RWPE2 (cell line): ENCODE measurements at regions not wholly inside any gene's neighbourhood (a gene's known extent, or its start where the extent isn't known, plus 50 kb on each side); places are given as distances from the start of the nearest gene placed in this dataset.

Experiments
- ATAC-seq: fragments of 200-7000 bp; cut with Tn5 transposase; 3 replicates; pipeline ENCODE4 v1.9.1; 2021; ENCODE audit warnings: low read depth
- DNase-seq: peaks from one replicate; pipeline ENCODE4 v3.0.0-alpha.2; 2020; ENCODE audit warnings: low spot score
- H3K27ac ChIP-seq: fragments of 450-650 bp; 2 replicates; pipeline ENCODE4 v1.5.1; 2017; ENCODE audit warnings: mild to moderate bottlenecking; ENCODE audit not compliant: poor library complexity, severe bottlenecking
- H3K27me3 ChIP-seq: fragments of 250-450 bp; sonication (Bioruptor Pico); 2 replicates; pipeline ENCODE4 v1.5.1; 2021; ENCODE audit warnings: mild to moderate bottlenecking, moderate library complexity; ENCODE audit not compliant: insufficient read depth, poor library complexity, severe bottlenecking
- H3K36me3 ChIP-seq: fragments of 250-450 bp; sonication (Bioruptor Pico); 2 replicates; pipeline ENCODE4 v1.5.1; 2020; ENCODE audit warnings: low read depth, mild to moderate bottlenecking, moderate library complexity
- H3K4me1 ChIP-seq: fragments of 250-450 bp; sonication (Bioruptor Pico); 2 replicates; pipeline ENCODE4 v1.5.1; 2021; ENCODE audit warnings: mild to moderate bottlenecking, moderate library complexity; ENCODE audit not compliant: insufficient read depth, poor library complexity, severe bottlenecking
- H3K4me3 ChIP-seq: fragments of 250-450 bp; sonication (Bioruptor Pico); 2 replicates; pipeline ENCODE4 v1.5.1; 2021; ENCODE audit warnings: mild to moderate bottlenecking, moderate library complexity; ENCODE audit not compliant: severe bottlenecking
- H3K9me3 ChIP-seq: fragments of 250-450 bp; sonication (Bioruptor Pico); 2 replicates; pipeline ENCODE4 v1.5.1; 2021; ENCODE audit warnings: mild to moderate bottlenecking, moderate library complexity; ENCODE audit not compliant: severe bottlenecking
- TF ChIP-seq, protein P1 (sequence below): fragments of 450-650 bp; IDR thresholded peaks from one replicate; pipeline ENCODE4 v1.5.1; 2017; ENCODE audit warnings: mild to moderate bottlenecking, moderate library complexity; ENCODE audit not compliant: poor library complexity, severe bottlenecking

DNA sequence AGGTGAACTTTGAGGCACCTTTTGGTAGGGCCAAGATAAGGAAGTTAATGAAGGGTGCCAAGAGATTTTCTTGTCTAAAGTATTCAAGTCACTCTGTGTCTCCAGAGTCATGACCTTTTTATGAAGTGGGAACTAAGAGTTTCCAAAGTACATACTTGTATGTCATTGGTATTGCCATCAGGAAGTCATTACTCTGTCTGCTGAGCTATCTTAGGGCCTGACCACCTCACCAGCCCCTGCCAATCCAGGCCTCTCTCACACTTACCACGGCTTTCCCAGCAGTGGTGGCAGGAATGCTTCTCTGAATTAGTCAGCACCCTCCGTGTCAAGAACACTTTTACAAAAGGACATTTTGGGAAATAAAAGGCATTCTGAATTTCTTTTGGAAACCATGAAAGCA, 192.8 kb upstream of the MTNR1B start:
- Histone ChIP-seq H3K27me3 (no peaks in the 10 kb centered on the region), H3K9me3 (no peaks in the 10 kb centered on the region), H3K36me3 (no peaks in the 10 kb centered on the region), H3K27ac (no peak overlapping the region), H3K4me1 (no peaks in the 10 kb centered on the region), H3K4me3 (no peak overlapping the region)
- ATAC-seq = no peak
- DNase-seq = no peak
- TF ChIP-seq, protein P1, sequence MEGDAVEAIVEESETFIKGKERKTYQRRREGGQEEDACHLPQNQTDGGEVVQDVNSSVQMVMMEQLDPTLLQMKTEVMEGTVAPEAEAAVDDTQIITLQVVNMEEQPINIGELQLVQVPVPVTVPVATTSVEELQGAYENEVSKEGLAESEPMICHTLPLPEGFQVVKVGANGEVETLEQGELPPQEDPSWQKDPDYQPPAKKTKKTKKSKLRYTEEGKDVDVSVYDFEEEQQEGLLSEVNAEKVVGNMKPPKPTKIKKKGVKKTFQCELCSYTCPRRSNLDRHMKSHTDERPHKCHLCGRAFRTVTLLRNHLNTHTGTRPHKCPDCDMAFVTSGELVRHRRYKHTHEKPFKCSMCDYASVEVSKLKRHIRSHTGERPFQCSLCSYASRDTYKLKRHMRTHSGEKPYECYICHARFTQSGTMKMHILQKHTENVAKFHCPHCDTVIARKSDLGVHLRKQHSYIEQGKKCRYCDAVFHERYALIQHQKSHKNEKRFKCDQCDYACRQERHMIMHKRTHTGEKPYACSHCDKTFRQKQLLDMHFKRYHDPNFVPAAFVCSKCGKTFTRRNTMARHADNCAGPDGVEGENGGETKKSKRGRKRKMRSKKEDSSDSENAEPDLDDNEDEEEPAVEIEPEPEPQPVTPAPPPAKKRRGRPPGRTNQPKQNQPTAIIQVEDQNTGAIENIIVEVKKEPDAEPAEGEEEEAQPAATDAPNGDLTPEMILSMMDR = no peak

- H3K27me3 ChIP-seq = no peaks in the 10 kb centered on the region
- no peak overlapping the region for H3K27ac ChIP-seq
- H3K36me3 ChIP-seq = no peaks in the 10 kb centered on the region
- no peak overlapping the region for H3K4me3 ChIP-seq
- no peaks in the 10 kb centered on the region for H3K4me1 ChIP-seq
- no peaks in the 10 kb centered on the region for H3K9me3 ChIP-seq
- no peak for DNase-seq
- TF ChIP-seq, protein P1 = no peak
- no peak for ATAC-seq
Measured at GRCh38 chr11:92779746-92780145, 189.7 kb upstream of the MTNR1B start.

DNA sequence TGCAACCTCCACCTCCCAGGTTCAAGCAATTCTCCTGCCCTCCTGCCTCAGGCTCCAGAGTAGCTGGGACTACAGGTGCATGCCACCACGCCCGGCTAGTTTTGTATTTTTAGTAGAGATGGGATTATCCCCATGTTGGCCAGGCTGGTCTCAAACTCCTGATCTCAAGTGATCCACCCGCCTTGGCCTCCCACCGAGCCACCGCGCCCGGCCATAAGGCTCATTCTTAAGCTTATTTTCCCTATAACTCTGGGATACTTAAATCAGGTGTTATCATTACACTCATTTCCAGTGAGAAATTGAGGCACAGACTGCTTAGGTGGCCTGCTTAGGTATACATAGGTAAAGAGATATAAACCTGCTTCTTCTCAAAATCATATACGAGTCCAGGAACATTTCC, 188.3 kb upstream of the MTNR1B start:
- Histone ChIP-seq H3K27ac (no peak overlapping the region), H3K4me3 (no peak overlapping the region), H3K36me3 (no peaks in the 10 kb centered on the region), H3K4me1 (no peaks in the 10 kb centered on the region), H3K27me3 (no peaks in the 10 kb centered on the region), H3K9me3 (no peaks in the 10 kb centered on the region)
- no peak for DNase-seq
- no peak for ATAC-seq
- TF ChIP-seq, protein P1 = no peak

DNA sequence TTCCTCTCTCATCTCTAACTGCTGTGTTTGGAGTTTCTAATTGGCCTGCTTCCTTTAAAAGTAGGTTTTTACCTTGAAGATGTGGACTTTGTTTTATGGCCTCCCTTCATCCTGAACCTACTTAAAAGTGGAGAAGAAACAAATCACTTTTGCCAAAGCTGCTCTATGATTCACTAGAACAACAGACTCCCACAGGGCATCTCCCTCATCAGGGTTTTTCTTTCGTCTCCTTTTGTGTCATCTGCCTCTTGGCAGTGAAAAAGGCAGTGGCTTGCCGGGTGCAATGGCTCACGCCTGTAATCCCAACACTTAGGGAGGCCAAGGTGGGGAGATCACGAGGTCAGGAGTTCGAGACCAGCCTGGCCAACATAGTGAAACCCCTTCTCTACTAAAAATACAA, 186.6 kb upstream of the MTNR1B start:
- Histone ChIP-seq H3K36me3 (no peaks in the 10 kb centered on the region), H3K4me3 (no peak overlapping the region), H3K9me3 (no peaks in the 10 kb centered on the region), H3K27ac (no peak overlapping the region), H3K27me3 (no peaks in the 10 kb centered on the region), H3K4me1 (no peaks in the 10 kb centered on the region)
- DNase-seq (no peak), ATAC-seq (no peak)
- TF ChIP-seq, protein P1 = no peak

GRCh38 chr11:92784331-92784730, 185.1 kb upstream of the MTNR1B start:
- TF ChIP-seq, protein P1 = no peak
- DNase-seq (no peak), ATAC-seq (no peak)
- no peak overlapping the region for H3K27ac ChIP-seq
- H3K27me3 ChIP-seq = no peaks in the 10 kb centered on the region
- no peaks in the 10 kb centered on the region for H3K4me1 ChIP-seq
- H3K4me3 ChIP-seq = no peak overlapping the region
- H3K9me3 ChIP-seq = no peaks in the 10 kb centered on the region
- H3K36me3 ChIP-seq = no peaks in the 10 kb centered on the region
